RWPE1 (cell line): ENCODE measurements at regions not wholly inside any gene's neighbourhood (a gene's known extent, or its start where the extent isn't known, plus 50 kb on each side); places are given as distances from the start of the nearest gene placed in this dataset.

Experiments
- CTCF ChIA-PET: fragments of 350-600 bp; sonication (Branson Sonifier 250); formaldehyde crosslinking; extraction: SDS; loops from one replicate; lab custom pipeline; 2021; lab: Yijun Ruan, JAX
- POLR2A ChIA-PET: fragments of 400-600 bp; formaldehyde crosslinking; extraction: SDS; loops from one replicate; lab custom pipeline; 2020; ENCODE audit warnings: antibody characterized with exemption; ENCODE audit not compliant: low non-redundant PET; lab: Yijun Ruan, JAX
- DNase-seq: peaks from one replicate; pipeline ENCODE4 v3.0.0; 2012; ENCODE audit warnings: low spot score
- H3K27ac ChIP-seq: fragments of 450-650 bp; 2 replicates; pipeline ENCODE4 v1.5.1; 2017
- CTCF ChIP-seq: fragments of 450-650 bp; conservative IDR thresholded peaks from 2 replicates; pipeline ENCODE4 v1.5.1; 2017; ENCODE audit warnings: low read depth, mild to moderate bottlenecking

- TF ChIP-seq CTCF = no peak
- ChIA-PET POLR2A (no interaction called here), CTCF (no interaction called here)
- DNase-seq = no peak
- H3K27ac ChIP-seq = no peak overlapping the region
Observed at GRCh38 chr13:84239032-84239431, 356.8 kb upstream of the SLITRK1 start.

- no peak for TF ChIP-seq CTCF
- ChIA-PET POLR2A (no interaction called here), CTCF (no interaction called here)
- no peak for DNase-seq
- no peak overlapping the region for H3K27ac ChIP-seq
Observed at GRCh38 chr13:84238381-84238780, 356.1 kb upstream of the SLITRK1 start.

GRCh38 chr13:84237143-84237542 is 354.9 kb upstream of the SLITRK1 start:
- POLR2A ChIA-PET = no interaction called here
- CTCF ChIA-PET = no interaction called here
- no peak overlapping the region for H3K27ac ChIP-seq
- no peak for DNase-seq
- no peak for TF ChIP-seq CTCF

- no peak for TF ChIP-seq CTCF
- CTCF ChIA-PET = no interaction called here
- no peak overlapping the region for H3K27ac ChIP-seq
- POLR2A ChIA-PET = no interaction called here
- no peak for DNase-seq
Observed at GRCh38 chr13:84234416-84234815, 352.1 kb upstream of the SLITRK1 start.

GRCh38 chr13:84230568-84230967 is 348.3 kb upstream of the SLITRK1 start:
- H3K27ac ChIP-seq = no peak overlapping the region
- no peak for TF ChIP-seq CTCF
- ChIA-PET POLR2A (no interaction called here), CTCF (no interaction called here)
- DNase-seq = no peak

GRCh38 chr13:84211048-84211447 is 328.8 kb upstream of the SLITRK1 start:
- ChIA-PET CTCF (interaction anchor here (0.5 kb wide), 1 partner anchor 351 kb away, joined by 3 read pairs; no protein-coding TSS in a partner anchor), POLR2A (no interaction called here)
- no peak for TF ChIP-seq CTCF
- no peak for DNase-seq
- no peak overlapping the region for H3K27ac ChIP-seq
